Activated B cell treated with CpG ODN at 0.5 μM for 24 hours (primary cell): ENCODE measurements at regions not wholly inside any gene's neighbourhood (a gene's known extent, or its start where the extent isn't known, plus 50 kb on each side); places are given as distances from the start of the nearest gene placed in this dataset.

Source experiments
- ATAC-seq: fragments of 200-7000 bp; cut with Tn5 transposase; one replicate; pipeline ENCODE4 v1.10.0; 2021; ENCODE audit warnings: low read depth, mild to moderate bottlenecking, moderate library complexity
- CTCF ChIA-PET: fragments of 350-600 bp; sonication (Branson Sonifier 250); formaldehyde crosslinking; loops from one replicate; lab custom pipeline; 2021; ENCODE audit warnings: antibody characterized with exemption; lab: Charles Lee
- POLR2A ChIA-PET: fragments of 350-600 bp; sonication (Branson Sonifier 250); formaldehyde crosslinking; loops from one replicate; lab custom pipeline; 2021; ENCODE audit warnings: antibody characterized with exemption; lab: Charles Lee
- DNase-seq: peaks from one replicate; pipeline ENCODE4 v3.0.0; 2022
- H3K27ac Mint-ChIP-seq: one replicate; pipeline ENCODE4 v1.8.0; 2020; ENCODE audit warnings: mixed read lengths
- H3K27me3 Mint-ChIP-seq: one replicate; pipeline ENCODE4 v1.8.0; 2021; ENCODE audit warnings: mixed read lengths
- H3K36me3 Mint-ChIP-seq: one replicate; pipeline ENCODE4 v1.8.0; 2021; ENCODE audit warnings: low read depth, mixed read lengths
- H3K4me1 Mint-ChIP-seq: one replicate; pipeline ENCODE4 v1.8.0; 2021; ENCODE audit warnings: mixed read lengths
- H3K4me3 Mint-ChIP-seq: one replicate; pipeline ENCODE4 v1.8.0; 2020; ENCODE audit warnings: mild to moderate bottlenecking, mixed read lengths
- H3K9me3 Mint-ChIP-seq: one replicate; pipeline ENCODE4 v1.8.0; 2020; ENCODE audit warnings: mixed read lengths
- CTCF ChIP-seq: fragments of 200-600 bp; IDR thresholded peaks from one replicate; pipeline ENCODE4 v1.8.0; 2022; ENCODE audit warnings: antibody characterized with exemption, mild to moderate bottlenecking
- intact Hi-C: fragments of 100-400 bp; cut with micrococcal nuclease; formaldehyde crosslinking; loops from one replicate; pipeline ENCODE4 v1.15.1; 2024

- no peak for ATAC-seq
- CTCF ChIA-PET: no interaction called here
- TF ChIP-seq CTCF: no peak
- no peak for DNase-seq
- H3K36me3 Mint-ChIP-seq: no peaks in the 10 kb centered on the region
- no peaks in the 10 kb centered on the region for H3K4me1 Mint-ChIP-seq
- H3K27ac Mint-ChIP-seq: no peak overlapping the region
- intact Hi-C loops: no loop called here
- no peaks in the 10 kb centered on the region for H3K9me3 Mint-ChIP-seq
- H3K27me3 Mint-ChIP-seq: no peaks in the 10 kb centered on the region
- no peak overlapping the region for H3K4me3 Mint-ChIP-seq
- POLR2A ChIA-PET: no interaction called here
Measured at GRCh38 chr9:23232831-23233230, 593.2 kb downstream of the ELAVL2 start.

DNA sequence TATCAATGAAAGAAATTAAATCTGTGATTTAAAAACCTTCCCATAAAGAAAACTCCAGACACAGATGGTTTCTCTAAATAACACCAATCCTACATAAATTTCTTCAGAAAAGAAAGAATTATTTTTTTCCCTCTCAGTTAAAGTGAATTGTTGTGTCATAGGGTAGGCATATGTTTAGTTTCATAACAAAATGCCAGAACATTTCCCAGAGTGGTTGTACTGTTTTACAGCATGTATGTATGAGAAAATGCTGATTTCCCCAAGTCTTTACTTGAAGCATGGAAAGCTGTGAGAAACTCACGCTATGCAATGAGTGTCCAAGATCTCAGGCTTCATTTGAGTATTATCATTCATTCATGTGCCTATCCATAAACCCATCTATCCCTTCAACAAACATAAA, 582.5 kb downstream of the ELAVL2 start:
- Mint-ChIP-seq H3K27ac (no peak overlapping the region), H3K27me3 (no peaks in the 10 kb centered on the region), H3K9me3 (peaks cover 7% of the 10 kb centered on the region), H3K4me3 (no peak overlapping the region), H3K36me3 (no peaks in the 10 kb centered on the region), H3K4me1 (no peaks in the 10 kb centered on the region)
- ChIA-PET POLR2A (no interaction called here), CTCF (no interaction called here)
- ATAC-seq (no peak), DNase-seq (no peak)
- no peak for TF ChIP-seq CTCF
- intact Hi-C loops: no loop called here

GRCh38 chr9:23245067-23245466, 581.0 kb downstream of the ELAVL2 start:
- no peaks in the 10 kb centered on the region for H3K27me3 Mint-ChIP-seq
- intact Hi-C loops: no loop called here
- no peak overlapping the region for H3K27ac Mint-ChIP-seq
- ATAC-seq: no peak
- ChIA-PET CTCF (no interaction called here), POLR2A (no interaction called here)
- H3K4me1 Mint-ChIP-seq: no peaks in the 10 kb centered on the region
- no peaks in the 10 kb centered on the region for H3K36me3 Mint-ChIP-seq
- H3K9me3 Mint-ChIP-seq: peaks cover 8% of the 10 kb centered on the region
- DNase-seq: no peak
- TF ChIP-seq CTCF: no peak
- H3K4me3 Mint-ChIP-seq: no peak overlapping the region

- CTCF ChIA-PET: no interaction called here
- Mint-ChIP-seq H3K27ac (no peak overlapping the region), H3K27me3 (no peaks in the 10 kb centered on the region), H3K36me3 (no peaks in the 10 kb centered on the region), H3K9me3 (peaks cover 5% of the 10 kb centered on the region), H3K4me3 (no peak overlapping the region), H3K4me1 (no peaks in the 10 kb centered on the region)
- ATAC-seq (no peak), DNase-seq (no peak)
- intact Hi-C loops: no loop called here
- POLR2A ChIA-PET: no interaction called here
- TF ChIP-seq CTCF: no peak
Measured at GRCh38 chr9:23254404-23255184, 571.4 kb downstream of the ELAVL2 start.

DNA sequence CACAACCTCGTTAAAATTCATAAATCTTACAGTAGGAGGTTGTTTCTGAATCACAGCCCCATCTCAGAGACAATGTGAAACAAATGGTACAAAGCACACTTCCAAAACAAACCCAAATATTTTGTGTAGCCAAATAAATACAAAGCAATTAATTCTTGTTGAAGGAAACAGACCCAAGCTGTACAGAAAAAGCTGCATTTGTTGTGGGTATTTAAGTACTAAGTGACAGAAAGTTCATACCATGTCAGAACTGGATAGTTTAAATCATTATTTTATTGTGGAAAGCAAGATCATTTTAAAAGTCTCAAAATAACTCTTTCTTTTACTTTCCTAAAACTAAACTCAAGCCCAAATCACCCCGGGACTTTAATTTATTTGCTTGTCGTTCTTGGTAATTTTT, 570.7 kb downstream of the ELAVL2 start:
- Mint-ChIP-seq H3K27ac (no peak overlapping the region), H3K27me3 (no peaks in the 10 kb centered on the region), H3K4me1 (no peaks in the 10 kb centered on the region), H3K4me3 (no peak overlapping the region), H3K36me3 (no peaks in the 10 kb centered on the region), H3K9me3 (peaks cover 4% of the 10 kb centered on the region)
- TF ChIP-seq CTCF: no peak
- no peak for ATAC-seq
- CTCF ChIA-PET: no interaction called here
- intact Hi-C loops: no loop called here
- POLR2A ChIA-PET: no interaction called here
- no peak for DNase-seq
